PC-9 (cell line): ENCODE measurements at regions not wholly inside any gene's neighbourhood (a gene's known extent, or its start where the extent isn't known, plus 50 kb on each side); places are given as distances from the start of the nearest gene placed in this dataset.

Source experiments
- EZH2 ChIP-seq: fragments of 200-600 bp; sonication (generic); IDR thresholded peaks from 2 replicates; pipeline ENCODE4 v1.8.0; 2017; ENCODE audit warnings: antibody characterized with exemption, low read depth
- TF ChIP-seq, protein P1 (sequence below): fragments of 200-600 bp; sonication (generic); conservative IDR thresholded peaks from 2 replicates; pipeline ENCODE4 v1.6.1; 2017; ENCODE audit warnings: mixed run types, antibody characterized with exemption, mild to moderate bottlenecking, moderate library complexity

DNA sequence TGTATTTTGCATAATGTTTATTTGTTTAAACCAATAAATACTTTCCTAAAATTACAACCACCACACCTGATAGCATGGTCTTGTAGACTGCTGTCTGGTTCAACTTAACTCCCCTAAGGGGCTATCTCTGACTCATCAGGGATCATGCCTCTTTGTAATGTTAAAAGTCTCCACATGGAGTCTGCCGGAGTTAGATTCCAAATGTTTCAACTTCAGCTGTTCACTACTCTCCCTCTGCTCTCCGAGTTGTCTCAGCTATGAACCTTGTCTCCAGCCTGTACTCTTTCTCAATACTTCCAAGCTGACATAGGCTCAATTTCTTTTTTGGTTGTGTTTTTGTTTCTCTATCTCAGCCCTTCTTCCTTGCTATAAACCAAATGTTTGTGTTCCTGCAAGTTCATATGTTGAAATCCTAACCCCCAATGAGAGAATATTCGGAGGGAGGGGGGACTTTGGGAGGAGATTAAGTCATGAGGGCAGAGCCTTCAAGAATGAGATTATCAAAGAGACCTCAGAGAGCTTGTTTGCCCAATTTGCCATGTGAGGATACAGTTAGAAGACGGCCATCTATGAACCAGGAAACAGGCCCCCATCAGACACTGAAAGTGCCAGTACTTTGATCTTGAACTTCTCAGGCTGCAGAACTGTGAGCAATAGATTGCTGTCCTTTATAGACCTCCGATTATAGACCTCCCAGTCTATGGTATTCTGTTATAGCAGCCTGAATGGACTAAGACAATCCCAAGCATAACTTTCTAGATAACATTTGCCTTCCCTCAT is 858.2 kb downstream of the VRK1 start:
- TF ChIP-seq EZH2 = no peak
- TF ChIP-seq, protein P1, sequence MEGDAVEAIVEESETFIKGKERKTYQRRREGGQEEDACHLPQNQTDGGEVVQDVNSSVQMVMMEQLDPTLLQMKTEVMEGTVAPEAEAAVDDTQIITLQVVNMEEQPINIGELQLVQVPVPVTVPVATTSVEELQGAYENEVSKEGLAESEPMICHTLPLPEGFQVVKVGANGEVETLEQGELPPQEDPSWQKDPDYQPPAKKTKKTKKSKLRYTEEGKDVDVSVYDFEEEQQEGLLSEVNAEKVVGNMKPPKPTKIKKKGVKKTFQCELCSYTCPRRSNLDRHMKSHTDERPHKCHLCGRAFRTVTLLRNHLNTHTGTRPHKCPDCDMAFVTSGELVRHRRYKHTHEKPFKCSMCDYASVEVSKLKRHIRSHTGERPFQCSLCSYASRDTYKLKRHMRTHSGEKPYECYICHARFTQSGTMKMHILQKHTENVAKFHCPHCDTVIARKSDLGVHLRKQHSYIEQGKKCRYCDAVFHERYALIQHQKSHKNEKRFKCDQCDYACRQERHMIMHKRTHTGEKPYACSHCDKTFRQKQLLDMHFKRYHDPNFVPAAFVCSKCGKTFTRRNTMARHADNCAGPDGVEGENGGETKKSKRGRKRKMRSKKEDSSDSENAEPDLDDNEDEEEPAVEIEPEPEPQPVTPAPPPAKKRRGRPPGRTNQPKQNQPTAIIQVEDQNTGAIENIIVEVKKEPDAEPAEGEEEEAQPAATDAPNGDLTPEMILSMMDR = no peak
